Urothelium cell line (cell line): ENCODE measurements at regions not wholly inside any gene's neighbourhood (a gene's known extent, or its start where the extent isn't known, plus 50 kb on each side); places are given as distances from the start of the nearest gene placed in this dataset.
A peak's percentile ranks its signal among the peaks of the same experiment; 100 is the strongest.

Experiments
- DNase-seq: peaks from one replicate; pipeline ENCODE4 v3.0.0; 2011; ENCODE audit warnings: low spot score, mixed read lengths
- FAIRE-seq: peaks from 2 replicates; lab custom pipeline; 2011; peaks lifted over from hg19 to GRCh38; lab: Jason Lieb, UNC

DNA sequence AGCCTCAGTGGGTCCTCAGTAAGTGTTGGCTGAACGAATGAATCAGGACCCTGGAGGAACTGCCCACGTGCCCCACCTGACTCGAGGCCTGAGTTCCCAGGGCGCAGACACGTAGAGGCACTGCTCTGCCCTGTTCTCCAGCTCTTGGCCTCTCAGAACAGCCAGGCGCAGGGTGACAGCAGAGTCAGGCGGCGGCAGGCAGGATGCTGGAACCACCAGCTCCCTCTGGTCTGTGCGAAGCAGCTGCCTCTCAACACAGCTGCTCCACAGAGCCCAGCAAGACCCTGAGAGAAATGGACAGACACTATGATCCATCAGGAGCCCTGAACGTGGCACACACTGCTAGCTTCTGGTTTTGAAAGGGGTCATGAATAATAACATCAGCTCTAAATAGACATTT is 53.1 kb upstream of the BCO1 start:
- DNase-seq, result no peak
- no peak for FAIRE-seq

DNA sequence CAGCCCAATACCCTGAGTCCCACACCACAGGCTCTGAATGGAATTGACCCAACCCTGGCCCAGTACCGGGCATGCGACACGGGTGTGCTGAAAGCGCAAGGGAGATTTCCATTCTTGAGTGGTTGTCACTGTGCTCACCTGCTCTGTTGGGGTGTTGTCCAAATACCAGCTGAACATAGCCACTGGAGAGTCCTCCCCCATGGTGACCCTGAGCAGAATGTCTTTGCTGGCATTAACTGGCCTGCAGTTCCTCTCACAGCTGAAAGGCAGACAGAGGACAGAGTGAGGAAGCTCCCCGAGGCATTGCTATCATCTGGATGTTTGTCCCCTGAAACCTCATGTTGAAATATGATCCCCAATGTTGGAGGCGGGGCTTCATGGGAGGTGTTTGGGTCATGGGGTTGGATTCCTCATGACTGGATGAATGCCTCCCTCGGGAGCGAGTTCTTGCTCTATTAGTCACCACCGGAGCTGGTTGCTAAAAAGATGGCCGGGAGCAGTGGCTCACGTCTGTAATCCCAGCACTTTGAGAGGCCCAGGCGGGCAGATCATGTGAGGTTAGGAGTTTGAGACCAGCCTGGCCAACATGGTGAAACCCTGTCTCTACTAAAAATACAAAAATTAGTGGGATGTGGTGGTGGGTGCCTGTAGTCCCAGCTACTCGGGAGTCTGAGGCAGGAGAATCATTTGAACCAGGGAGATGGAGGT is 57.3 kb upstream of the BCO1 start:
- FAIRE-seq, result no peak
- DNase-seq, result peak; percentile 90

DNA sequence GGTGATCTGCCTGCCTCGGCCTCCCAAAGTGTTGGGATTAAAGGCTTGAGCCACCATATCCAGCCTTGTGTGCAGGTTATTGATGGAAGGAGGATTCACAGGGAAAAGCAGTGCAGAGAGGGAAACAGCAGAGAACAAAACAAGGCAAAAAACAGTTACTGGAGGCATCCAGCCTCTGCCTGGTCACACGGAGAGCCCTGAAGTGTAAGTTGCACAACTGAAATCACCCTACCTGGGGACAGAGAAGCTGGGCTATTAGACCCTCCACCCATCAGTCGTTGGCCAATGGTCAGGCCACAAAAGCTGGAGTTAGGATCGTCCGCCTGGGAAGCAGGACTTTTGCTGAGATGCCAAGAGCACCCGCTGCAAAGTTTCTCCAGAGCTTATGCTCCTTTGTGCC is 57.9 kb upstream of the BCO1 start:
- DNase-seq, result no peak
- FAIRE-seq, result no peak

DNA sequence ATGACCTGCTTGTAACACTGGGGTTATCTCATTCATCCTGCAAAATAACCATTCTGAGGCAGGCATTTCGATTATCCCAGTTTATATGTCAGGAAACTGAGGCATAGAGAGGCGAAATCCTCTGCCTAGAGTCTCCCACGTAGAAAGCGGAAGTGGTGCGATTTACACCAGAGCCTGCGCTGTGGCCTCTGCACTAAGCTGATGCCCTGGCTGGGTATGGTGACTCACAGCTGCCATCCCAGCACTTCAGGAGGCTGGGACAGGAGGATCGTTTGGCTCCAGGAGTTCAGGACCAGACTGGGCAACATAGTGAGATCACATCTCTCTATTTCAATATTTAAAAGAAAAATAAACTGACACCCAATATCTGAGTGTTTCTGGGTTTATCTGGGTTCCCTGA is 59.3 kb upstream of the BCO1 start:
- no peak for FAIRE-seq
- no peak for DNase-seq

DNA sequence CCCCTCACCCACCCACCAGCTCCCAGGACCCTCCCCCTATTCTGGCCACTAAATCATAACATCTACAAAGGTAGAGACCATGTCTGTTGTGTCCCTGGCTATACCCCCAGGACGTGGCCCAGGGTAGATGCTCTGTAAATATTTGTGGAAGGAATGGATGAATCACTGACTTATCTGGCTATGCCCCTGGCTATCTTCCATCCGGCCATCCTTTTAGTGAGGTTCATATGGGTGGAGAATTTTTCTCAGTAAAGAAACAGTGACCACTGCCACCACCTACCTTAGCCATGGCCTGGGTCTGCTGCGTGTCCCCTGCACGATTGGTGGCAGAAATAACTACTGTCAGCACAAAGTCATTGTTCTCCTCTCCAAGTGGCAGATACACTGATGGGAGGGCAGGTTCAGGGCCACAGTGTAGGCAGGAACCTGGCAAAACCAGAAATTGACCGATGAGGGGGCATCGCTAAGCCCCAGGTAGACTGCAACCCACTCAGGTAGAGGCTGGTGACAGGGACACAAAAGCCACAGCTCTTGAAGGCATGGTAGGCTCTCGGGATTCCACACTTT is 63.1 kb upstream of the BCO1 start:
- DNase-seq (peak; percentile 62), FAIRE-seq (peak; percentile 86)

DNA sequence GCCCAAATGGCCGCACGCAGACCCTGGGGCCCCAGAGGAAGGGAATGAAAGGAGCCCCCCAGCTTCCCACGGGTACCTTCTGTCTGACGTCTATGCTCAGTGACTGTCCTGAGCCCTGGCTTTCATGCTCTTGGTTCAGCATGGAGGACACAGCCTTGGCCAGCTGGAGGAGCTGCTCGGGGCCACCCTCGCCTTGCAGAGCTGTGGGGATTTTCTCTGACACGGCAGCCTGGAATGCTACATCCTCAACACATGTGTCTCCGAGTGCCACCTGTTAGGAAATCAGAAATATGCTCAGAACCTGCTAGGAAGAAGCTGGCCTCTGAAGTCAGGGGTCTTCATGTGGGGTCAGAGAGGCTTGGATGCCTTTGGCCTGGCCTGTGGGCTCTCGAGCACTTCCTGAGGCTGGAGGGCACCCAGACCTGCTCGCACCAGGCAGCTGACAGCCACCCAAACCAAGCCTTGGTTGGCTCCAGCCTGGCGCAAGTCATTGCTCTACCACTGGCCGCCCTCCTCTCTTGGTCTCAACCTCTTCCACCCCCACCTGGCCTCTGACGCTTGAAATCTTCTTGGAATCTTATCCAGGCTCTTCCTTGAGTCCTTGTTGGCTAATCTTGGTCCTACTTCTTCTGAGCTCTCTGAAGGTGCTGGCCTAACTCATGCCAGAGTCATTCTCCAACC is 63.7 kb upstream of the BCO1 start:
- DNase-seq (no peak), FAIRE-seq (no peak)

DNA sequence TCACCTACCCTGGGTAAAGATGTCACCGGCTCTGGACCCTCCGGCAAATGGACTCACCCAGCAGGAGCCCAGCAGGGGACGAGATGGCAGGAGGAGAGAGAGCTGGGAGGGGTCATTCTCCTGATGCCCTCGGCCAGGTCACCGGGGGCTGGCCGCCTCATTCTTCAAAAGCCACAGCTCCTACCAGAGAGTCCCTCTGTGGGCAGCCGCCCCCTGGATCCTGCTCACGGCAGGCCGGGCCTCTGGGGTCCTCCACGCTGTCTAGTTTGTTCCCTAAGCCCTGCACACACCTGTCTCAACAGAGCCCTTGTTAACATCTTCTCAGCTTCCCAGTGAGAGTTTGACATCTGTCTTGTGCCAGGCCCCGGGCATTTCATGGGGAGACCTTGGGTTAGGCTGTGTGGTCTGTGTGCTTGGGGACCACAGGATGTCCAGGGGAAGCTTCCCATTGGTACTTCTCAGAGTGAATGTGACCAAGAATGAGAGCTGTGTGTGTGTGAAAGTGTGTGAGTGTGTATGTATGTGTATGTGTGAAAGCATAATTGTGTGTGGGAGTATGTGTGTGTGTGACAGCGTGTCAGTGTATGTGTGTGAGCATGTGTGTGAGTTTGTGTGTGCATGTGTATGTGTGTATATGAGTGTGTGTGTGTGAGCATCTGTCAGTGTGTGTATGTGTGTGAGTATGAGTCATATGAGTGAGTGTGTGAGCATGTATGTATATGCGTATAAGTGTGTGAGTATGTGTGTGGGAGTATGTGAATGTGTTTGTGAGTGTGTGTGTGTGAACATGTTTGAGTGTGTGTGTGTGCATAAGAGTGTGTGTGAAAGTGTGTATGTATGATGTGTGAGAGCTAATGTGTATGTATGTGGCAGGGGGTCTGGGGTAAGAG is 65.5 kb upstream of the BCO1 start:
- no peak for DNase-seq
- no peak for FAIRE-seq

DNA sequence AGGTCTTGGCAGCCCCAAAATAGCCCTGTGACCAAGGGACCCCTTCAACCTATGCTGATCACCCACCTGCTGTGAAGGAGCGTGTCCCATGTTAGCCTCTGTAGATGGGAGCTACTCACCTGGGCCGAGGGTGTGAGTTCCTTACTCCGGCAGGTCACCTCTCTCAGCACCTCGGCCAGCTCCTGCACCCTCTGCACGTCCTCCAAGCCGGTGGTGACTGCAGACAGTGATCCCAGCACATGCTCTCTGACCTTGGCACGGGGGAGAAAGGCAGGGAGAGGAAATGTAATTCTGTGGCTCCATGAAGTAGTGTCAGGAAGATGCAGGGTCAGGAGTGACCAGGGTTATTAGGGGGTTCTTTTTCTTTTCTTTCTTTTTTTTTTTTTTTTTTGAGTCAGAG is 67.7 kb upstream of the BCO1 start:
- DNase-seq (no peak), FAIRE-seq (no peak)

DNA sequence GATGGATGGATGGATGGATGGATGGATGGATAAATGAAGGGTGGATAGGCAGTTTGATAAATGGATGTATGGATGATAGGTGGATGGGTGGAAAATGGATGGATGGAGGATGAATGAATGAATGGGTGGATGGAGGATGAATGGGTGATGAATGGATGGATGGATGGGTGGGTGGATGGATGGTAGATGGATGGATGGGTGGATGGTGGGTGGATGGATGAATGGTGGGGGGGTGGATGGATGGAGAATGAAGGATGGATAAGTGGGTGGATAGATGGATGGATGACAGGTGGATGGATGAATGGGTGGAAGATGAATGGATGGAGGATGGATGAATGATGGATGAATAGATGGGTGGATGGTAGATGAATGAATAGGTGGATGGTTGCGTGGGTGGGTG is 70.1 kb upstream of the BCO1 start:
- DNase-seq, result no peak
- FAIRE-seq, result peak; percentile 82

DNA sequence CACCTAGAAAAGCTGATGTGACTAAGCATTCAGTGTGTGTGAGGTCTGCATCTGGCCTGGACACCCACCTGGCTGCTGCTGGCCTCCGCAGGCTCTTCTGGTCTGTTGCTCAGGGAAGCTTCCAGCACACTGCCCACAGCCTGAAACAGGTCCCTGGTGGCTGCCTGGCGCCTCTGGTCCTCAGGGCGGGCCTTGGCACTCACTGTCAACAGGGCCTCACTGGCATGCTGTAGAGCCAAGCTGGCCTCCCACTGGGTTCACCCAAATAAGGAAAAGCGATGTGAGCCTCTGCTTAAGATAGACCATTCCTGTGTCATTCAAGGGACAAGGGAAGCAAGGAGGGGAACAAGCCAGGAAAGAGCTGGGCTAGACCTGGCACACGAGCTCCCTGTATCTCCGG is 70.6 kb upstream of the BCO1 start:
- FAIRE-seq (no peak), DNase-seq (no peak)

DNA sequence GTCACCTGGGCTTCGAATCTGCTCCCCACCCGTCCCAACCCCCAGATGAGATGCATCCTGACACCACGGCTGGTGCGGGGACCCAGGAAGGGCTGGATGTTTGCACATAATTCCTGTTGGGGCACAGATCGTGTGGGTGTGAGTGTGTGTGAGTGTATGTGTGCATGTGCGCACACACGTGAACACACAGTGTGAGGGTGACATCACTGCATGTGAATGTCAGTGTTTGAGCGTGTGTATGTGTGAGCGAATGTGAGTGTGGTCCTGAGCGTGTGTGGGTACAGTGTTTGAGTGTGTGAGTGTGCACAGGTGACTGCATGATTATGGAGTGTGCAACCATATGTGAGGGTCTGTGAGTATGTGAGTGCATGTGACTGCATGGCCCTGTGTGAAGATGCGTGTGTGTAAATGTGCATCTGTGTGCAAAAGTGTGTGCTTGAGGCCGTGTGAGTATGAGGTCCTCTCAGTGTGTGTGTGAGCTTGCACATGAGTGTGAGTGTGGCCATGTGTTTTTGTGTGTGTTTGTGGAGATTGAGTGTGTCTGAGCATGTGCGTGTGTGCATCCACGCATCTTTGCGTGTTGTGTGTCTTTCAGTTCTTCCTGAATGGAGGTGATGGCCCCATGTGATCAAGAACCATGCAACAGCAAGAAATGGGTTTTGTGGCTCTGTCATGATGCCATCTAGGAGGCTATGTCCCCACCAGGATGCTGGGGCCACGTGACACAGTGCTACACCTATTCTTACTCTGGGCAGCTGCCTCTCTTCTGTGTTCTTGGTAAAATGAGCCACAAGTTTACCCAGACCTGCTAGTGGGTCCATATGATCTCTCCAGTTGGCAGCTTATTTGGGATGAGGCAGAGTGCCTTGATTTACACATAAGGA is 70.5 kb upstream of the GCSH start:
- FAIRE-seq (peak; percentile 88), DNase-seq (no peak)

DNA sequence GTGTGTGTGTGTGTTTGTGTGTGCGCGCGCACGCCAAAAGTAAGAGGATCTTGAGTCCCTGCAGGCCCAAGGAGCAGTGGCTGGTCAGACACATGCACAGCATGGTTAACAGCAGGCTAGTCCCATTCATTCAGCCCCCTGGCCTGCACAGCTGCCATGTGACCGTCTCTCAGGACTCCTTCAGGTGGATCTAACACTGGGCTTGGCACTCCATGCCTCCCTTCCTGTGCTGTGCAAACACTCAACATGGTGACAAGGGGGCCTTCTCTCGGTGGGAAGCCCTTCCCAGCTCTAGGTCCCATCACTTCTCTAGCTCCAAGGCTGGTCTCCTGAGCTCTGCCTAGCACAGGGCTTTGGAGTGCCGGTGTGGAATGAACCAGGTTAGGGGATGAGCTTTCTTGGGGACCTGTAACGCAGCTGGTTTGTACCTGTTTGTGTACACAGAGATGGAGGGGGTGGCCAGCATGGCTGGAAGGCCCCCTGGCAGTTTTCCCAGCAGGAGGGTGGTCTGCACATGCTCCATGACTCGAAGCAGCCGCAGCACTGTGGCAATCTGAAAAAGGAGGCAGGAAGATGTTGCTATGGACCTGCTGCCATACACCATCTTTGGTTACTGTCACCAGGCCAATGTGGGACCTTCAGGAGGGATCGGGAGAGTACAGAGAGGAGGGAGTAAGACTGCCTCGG is 69.4 kb upstream of the GCSH start:
- FAIRE-seq, result no peak
- no peak for DNase-seq

DNA sequence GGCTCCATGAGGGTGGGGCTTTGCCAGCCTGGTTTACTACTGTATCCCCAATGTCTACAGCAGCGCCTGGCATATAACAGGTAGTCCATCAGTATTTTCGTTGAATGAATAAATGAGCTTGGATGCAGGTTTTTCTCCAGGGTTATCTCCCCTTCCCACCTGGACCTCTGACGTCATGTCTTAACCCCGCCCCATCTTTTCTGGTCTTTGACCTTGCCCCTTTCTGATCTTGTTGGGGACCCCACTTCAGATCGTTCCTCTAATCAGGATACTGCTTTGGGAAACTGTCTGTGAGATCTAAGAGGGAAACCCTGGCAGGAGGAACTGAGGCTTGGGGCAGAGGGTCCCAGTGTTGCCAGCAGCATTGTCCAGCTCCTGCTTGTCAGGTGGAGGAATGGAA is 68.8 kb upstream of the GCSH start:
- FAIRE-seq (no peak), DNase-seq (no peak)

DNA sequence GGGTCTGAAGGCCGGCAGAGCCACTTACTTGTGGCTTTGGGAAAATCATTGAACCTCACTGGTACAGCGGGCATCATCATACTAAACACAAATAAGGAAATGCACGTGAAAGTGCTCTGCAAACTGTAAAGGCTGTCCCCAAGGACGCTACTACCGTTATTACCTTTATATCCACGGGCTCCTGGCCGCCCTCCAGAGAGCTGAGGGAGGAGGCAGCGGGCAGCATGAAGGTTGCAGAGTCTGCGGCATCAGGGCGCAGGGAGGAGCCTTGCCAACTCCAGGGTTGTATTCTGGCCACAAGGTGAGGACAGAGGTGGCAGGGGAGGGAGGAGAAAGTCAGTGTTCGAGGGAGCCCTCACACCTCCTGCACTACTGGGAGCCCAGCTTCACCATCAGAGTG is 68.3 kb upstream of the GCSH start:
- DNase-seq (no peak), FAIRE-seq (no peak)

DNA sequence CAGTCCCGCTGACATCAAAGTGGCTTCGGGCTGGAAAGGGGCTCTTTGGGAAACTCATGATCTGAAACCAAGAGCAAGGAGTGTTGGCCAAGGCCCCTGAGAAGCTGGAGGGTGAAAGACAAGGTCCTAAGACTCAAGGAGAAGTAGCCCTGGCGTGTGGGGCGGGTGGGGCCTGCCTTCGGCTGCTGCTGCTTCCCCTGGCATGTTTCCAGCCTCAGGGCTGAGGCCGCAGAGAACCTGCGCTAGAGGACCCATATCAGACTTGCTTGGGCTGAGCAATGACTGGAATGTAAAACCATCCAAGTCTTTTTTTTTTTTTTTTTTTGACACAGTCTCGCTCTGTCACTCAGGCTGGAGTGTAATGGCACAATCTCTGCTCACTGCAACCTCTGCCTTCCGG is 67.5 kb upstream of the GCSH start:
- no peak for DNase-seq
- FAIRE-seq, result no peak

DNA sequence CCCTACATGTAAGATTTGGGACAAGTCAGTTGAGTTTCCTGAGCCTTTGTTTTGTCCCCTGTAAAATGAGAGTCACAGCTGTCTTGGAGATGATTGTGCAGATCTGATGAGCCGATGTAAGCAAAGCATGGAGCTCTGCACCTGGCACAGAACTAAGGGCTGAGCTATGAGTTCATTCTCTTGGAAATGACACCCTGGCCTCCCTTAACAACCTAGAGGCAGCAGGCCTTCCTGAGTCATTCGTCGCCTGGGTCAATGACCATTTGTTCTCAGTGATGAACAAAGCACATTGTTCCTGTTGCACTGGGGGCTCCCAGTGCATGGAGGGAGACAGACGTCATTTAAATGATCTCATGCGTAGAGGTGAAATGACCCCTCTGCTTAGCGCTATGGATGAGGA is 62.8 kb upstream of the GCSH start:
- peak; percentile 53 for DNase-seq
- no peak for FAIRE-seq

DNA sequence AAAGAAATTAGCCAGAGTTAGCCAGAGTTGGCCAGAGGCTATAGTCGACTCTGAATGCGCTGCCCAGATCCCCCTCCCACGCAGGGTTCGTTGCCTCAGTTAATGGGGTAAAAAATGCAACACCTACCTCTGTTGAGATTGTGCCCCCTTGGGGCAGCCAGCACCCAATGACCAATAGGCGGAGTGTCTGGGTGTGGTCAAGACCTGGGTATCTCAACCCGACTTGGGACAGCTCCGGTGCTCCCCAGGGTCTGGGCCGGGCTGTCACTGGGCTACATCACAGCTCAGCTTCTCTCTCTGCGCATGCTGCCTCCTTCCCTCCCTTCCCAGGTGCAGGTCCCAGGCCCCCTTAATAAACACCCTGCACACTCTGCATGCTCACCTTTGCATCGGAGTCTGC is 59.6 kb upstream of the GCSH start:
- no peak for DNase-seq
- FAIRE-seq, result no peak

DNA sequence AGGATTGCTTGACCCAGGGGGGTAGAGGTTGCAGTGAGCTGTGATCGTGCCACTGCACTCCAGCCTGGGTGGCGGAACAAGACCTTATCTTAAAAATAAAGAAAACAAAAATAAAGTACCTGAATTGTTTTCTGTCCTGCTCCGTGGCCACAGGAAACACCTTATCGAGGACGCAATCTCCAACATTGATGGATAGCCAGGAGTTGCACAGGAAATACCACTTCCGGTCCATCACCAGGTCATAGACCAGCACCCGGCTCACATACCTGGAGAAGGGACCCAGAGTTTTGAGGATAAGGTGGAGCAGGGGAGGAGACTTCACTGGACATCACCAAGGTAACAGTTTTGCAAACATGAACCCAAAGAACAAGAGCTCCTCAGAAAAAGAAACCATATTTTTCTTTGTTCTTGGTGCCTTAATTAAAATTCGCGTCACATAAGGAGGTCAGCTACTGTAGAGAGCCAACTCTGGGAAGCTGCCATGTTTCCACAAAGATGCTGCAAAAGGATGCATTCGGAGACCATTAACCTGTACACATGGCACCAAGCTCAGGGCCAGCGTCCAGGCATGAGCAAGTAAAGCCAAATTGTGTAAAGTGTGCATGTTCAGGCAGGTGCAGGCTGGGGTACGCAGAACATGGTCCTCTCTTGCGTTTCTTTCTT is 55.6 kb upstream of the GCSH start:
- no peak for FAIRE-seq
- no peak for DNase-seq

DNA sequence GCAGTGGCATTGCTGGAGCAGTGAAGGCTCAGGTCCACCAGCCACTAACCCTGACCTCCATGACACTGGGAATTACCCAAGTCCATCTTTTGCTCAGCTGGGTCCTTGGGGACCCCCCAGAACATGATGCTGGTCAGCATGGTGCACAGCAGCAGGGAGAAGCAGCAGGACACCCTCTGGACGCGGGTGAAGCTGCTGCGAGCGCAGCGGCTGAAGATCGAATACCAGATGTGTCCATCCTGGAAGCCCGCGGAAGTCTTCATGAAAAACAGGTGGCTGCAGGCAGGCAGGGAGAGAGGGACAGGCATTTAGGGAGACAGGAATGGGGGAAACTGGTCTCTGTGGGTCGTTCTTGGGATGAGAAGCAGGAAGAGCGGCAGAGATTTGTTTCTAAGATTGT is 53.4 kb upstream of the GCSH start:
- DNase-seq (no peak), FAIRE-seq (no peak)
